Pons (tissue), 1 donor: ENCODE measurements at regions not wholly inside any gene's neighbourhood (a gene's known extent, or its start where the extent isn't known, plus 50 kb on each side); places are given as distances from the start of the nearest gene placed in this dataset.

Experiments used
- DNase-seq: peaks from one replicate; pipeline ENCODE4 v3.0.0-alpha.2; 2016; ENCODE audit warnings: low spot score

DNA sequence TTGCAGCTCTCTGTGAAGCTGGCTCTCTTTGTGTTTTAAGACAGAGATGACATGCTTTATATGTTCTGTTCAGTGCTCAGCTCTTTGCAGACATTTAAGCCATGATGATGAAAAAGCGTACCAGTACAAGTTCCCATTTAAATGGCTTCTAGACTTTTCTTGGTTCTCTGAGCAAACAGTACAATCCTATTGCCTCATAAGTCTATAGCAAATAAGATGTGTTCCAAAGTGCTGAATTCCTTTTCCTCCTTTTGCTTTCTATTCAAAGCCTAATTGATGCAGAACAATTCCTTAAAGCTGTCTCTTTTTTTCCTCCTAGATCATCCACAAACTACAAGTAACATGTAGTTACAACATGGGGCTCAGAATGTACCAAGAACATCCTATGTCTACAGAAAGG lies 168.8 kb upstream of the SPATS2L start:
- DNase-seq, result no peak

DNA sequence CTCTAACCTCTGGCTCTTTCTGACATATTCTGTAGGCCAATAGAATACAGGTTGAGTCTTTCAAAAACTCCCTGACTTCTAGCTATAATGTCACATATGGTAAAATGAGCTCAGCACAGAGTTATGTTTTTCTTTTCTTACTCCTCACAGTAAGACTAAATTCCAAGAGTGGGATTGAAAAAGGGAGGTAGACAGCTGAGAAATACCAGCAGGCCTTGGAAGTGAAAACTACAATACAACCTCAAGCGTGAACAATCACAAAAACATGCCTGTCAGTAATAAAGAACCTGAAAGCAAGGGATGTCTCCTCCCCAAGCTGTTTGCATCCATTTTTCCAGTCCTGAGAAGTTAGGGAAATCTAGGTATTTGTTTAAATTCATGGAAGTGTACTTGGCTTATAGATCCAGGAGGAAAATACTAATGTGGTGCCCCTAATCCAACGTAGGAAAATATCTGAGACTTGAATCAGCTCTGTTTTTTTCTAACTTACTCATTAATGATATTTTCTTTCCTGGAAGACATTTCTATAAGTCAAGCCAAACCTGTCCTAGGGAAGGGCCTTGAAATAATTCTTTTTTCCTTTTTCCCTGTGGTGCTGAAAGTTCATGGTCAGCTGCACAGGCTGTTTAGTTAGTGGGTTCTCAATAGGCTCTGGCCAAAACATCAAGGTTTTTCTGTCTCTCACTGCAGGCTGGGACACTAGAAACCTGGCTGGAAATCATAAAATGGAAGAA lies 167.9 kb upstream of the SPATS2L start:
- no peak for DNase-seq

DNA sequence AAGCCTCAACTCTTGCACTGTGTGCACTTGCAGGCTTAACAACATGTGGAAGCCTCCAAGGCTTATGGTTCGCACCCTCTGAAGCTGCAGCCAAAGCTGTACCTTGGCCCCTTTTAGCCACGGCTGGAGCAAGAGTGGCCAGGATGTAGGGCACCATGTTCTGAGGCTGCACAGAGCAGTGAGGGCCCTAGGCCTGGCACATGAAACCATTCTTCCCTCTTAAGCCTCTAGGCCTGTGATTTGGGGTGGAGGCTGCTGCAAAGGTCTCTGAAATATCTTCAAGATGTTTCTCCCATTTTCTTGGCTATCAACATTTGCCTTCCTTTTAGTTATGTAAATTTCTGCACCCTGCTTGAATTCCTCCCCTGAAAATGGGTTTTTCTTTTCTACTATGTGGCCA lies 161.9 kb upstream of the SPATS2L start:
- no peak for DNase-seq

DNA sequence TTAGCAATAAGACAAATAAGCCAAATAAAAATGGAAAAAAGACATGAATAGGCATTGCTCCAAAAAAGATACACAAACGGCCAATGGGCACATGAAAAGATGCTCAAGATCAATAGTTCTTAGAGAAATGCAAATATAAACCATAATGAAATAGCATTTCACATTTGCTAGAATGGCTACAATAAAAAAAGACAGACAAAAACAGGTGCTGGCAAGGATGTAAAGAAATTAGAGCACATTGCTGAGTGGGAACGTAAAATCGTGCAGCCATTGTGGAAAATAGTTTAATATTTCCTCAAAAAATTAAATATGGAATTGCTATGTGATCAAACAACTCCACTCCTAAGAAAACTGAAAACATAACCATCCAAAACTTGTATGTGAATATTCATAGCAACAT lies 160.0 kb upstream of the SPATS2L start:
- no peak for DNase-seq

DNA sequence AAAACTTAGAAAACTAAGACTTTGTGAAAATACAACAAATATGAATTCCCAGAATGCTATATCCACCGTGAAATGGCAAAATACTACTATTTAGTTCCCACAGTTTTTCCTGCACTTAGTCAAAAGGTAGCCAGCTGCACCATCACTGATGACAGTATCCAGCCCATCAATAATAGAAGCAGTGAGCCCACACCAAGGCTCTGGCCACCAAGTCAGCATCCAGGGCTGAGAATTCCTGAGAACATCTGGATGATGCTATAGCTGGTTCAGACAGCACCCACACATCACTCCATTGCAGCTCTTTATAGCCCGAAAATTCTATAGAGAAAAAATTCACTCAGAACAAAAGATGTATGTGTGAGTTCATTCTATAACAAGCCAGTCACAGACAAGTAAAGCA lies 159.1 kb upstream of the SPATS2L start:
- no peak for DNase-seq

DNA sequence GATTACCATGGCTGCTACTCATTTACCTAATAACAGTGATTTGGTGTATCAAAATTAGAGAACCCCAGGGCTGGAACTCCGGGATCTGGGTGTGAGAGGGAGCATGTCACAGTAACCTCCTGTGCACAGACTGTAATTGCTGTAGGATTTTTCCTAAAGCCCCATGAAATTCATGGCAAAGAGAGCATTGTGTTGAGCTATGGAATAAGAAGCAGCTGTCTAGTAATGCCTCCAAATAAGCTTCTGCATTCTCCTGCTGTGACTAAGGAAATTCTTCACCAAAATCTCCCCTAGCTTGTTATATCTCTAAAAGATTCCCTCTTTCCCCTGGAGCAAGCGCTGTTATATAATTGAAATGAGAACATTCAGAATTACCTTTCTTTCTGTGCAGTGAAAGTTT lies 158.1 kb upstream of the SPATS2L start:
- no peak for DNase-seq

DNA sequence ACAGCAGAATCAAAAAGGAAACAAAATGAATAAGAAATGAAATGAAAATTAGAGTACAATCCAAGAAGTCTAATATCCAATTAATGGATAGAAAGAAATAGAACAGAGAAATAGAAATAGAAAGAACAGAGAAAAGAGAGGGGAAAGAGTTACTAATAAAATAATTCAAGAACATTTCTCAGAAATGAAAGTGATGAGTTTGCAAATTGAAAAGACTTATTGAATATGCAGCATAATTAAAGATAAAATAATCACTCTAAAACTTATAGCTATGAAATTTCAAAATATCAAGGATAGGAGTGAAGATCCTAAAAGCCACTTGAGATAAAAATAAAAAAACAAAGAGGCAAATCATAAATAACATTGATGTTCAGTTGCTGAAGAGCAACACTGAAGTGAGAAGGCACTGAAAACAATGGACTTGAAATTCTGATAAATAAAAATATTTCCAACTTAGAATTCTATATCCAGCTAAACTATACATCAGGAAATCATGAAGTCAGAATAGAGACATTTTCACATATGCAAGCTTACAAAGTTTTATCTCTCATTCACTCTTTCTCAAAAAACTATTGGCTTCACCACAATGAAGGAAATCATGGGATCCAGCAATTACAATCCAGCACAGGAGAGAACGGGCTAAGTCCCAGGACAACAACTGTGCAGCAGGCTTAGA lies 155.9 kb upstream of the SPATS2L start:
- DNase-seq, result no peak

DNA sequence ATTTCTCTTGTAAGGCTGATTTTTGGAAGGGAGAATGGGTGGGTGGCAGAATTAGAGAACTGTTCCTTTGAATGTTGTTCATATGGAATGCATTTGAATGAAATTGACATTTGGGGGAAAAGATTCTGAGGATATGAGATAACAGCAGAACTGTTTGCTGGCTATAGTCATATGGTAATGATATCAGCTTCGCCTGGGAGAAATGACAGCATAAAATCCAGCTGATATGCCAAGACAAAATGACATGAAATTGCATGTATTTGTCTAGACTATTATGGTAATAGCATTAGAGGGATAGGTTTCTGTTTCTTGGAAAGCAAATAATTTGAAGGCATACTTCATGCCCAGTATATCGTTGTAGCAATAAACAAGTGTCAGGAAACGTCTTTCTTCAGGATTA lies 150.8 kb upstream of the SPATS2L start:
- no peak for DNase-seq

DNA sequence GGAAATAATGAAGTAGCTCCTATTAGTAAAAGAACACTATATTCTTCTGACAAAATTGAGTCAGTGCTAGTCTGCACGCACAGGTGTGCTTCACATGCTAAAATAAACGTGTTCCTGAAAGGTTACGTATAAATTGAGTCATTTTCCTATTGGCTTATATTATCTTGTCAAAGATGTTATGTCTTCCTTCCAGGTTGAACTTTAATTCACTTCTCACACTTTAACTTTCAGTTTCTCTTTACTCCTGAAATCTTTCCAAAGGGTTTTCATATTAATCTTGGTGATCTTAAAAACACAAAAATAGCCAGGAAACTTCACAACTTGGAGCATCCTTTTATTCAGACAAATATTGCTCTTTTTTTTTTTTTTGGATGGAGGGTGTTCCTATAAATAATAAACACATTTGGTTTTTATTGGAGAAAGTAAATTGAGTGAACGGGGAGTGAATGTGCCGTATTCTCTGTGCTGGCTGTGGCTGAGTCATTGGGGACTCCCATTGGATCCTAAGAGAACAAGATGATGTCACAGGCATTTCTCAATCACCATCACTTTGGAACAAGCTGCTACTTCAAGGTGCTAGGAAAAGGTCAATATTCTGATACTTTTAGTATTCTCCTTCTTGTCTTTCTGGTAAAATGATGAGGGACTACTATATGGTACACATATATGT lies 150.2 kb upstream of the SPATS2L start:
- no peak for DNase-seq

DNA sequence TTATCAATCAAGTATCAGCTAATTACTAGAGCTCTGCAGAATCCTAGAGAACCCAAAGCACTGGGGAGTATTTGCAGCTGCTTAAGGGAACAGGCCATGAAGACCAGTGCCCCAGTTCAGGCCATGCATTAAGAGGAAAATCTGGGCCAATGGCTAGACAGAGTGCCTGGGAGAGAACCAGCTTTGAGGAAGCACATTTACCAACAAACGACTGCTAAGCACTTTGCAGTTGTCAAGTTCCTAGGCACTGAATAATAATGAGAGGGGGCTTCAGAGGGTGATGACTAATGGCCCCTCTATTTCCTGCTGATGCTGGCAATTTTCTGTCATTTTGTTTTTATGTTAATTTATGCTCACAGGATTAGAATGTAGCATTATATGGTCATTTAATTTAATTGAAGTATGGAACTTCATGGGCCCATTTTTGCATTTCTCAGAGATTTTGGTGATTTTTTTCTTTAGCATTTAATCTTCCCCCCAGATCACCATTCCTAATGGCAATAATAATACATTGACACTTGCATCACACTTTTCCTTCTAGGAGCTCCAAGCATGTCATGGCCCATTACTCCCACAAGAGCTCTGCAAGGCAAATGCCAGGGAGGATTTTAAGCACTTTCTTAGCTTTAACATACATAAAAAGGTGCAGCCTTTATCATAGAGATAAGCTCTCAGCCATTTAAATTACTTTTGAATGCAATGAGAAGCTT lies 147.7 kb upstream of the SPATS2L start:
- DNase-seq, result no peak

DNA sequence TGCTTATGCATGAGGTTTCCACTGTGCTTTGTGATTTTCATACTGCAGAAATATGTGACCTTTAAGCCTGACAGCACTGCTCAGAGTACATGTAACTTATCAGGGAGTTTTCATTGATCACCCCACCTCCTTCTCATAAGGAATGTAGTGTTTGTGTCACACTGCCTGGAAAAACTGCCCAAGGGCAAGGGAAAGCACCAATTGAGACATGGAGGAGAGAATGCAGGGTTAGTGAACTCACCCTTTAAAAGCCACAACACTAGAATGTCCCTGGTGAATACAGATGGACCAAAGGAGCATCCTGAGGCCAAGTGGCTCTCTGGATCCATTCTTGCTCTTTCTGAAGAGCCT lies 147.2 kb upstream of the SPATS2L start:
- no peak for DNase-seq

DNA sequence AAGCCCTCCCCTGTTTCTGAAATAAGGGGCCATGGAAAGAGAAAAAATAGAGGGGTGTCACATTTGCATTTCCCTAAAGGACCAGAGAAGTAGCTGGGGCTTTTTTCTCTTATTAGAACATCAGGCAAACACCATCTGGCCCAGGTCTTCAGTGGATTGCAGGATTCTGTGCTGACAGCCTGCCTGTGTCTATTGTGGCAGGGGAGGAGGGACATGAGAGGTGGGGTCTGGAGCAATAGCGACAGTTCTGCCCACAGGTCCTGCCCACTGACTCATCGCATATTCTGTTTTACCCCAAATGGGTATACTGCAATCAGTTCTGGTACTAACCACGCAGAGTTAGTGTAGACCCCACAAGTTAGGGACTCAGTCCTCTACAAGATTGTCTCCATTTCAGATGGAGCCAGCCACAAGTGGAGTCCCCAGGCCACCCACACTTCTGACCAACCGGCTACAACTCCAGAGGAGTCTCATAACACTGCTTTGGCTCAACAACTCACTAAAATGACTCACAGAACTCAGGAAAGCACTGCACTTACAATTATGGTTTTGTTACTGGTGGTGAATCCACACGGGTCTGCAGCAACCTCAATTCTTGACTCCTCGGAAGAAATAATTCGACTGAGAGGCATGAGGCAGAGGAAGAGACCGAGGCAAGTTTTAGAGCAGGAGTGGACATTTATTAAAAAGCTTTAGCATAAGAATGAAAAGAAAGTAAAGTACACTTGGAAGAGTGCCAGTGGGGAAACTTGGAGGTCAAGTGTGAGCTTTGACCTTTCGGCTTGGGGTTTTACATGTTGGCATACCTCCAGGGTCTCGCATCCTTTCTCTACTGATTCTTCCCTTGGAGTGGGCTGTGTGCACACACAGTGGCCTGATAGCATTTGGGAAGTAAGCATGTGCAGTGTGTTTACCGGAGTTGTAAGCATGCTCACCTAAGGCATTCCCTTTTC lies 146.4 kb upstream of the SPATS2L start:
- DNase-seq, result no peak

DNA sequence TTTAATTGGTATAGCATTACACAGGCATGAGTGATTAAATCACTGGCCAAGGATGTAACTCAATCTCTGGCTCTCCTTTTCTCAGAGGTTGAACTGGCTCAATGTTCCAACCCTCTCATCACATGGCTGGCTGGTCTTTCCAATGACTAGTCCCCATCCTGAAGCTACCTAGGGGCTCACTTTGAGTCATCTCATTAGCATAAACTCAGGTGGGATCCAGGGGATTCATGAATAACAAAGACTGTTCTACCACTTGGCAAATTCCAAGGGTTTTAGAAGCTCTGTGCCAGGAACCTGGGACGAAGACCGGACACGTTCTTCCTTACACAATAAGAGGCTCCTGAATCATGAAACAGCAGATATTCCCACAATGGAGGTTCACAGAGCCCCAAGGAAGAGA lies 145.0 kb upstream of the SPATS2L start:
- no peak for DNase-seq

DNA sequence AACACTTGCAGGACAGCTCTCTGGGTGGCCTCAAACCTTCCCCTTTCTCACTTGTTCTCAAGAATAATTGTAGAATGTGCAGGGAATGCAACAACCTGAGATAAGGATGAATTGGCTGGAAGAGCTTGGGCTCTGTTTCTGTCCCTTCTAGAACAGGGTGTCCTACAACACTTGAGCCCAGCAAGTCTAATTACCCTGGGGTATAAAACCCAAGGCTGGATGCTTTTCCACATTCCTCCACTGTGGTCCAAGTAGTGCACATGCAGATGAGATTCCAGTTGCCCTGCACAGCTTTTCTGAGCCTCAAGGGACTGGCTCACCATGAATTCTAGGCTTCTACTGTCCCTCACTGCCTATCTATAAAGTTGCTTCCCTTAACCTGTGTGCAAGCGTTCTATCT lies 140.8 kb upstream of the SPATS2L start:
- DNase-seq, result no peak

DNA sequence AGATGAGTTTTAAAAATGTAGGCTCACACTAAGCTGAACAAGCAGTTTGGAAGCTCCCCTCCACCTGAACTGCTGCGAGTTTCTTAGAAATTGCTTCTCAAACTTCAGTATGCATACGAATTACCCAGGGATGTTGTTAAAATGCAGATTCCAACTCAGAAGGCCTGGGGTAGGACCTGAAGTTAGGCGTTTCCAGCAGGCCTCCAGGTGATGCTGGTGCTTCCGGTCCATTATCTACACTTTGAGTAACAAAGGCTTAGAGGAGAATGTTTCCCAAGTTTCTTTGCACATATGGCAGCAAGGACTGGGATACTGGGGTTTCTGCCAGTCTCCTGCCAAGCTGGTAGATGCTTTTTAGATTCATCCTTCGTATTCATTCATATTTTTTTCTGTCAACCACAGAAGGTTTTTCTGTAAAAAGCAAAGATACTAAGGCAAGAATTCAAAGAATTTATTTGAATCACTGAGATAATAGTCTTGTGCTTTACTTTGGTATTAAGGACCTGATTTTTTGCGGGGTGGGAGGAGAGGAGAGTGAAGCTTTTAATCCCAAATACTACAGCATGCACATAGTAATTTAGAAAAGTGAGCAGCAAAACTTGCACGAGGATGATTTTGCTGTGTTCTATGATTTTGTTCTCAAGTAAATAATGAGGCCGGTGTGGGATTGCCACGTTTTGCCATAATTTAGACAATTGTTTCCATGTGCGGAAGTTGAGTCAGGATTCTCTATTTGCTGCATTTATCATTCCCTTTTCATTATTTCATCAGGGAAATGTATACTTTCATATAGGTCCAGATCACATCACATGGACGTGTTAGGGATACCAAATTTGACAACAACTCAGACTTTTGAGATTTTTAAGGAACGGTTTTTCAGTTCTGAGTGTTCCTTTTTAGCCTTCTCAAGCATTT lies 137.6 kb upstream of the SPATS2L start:
- DNase-seq, result no peak

DNA sequence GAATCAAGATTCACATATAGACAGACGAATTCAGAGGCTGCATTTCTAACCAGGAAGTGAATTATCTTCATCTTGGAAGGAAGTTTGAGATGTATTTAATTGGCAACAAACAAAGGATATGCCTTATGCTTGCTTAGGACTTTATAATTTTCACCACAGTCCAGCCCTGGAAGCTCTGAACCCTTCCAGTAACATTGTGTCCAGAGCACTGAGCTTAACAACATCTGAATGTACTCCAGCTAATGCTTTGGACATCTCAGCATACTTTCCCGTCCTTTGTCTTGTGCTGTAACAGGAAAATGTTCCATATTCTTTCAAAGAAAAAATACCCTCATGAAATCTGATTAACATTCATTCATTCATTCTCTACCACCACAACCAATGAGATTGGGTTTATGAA lies 136.3 kb upstream of the SPATS2L start:
- DNase-seq, result no peak

DNA sequence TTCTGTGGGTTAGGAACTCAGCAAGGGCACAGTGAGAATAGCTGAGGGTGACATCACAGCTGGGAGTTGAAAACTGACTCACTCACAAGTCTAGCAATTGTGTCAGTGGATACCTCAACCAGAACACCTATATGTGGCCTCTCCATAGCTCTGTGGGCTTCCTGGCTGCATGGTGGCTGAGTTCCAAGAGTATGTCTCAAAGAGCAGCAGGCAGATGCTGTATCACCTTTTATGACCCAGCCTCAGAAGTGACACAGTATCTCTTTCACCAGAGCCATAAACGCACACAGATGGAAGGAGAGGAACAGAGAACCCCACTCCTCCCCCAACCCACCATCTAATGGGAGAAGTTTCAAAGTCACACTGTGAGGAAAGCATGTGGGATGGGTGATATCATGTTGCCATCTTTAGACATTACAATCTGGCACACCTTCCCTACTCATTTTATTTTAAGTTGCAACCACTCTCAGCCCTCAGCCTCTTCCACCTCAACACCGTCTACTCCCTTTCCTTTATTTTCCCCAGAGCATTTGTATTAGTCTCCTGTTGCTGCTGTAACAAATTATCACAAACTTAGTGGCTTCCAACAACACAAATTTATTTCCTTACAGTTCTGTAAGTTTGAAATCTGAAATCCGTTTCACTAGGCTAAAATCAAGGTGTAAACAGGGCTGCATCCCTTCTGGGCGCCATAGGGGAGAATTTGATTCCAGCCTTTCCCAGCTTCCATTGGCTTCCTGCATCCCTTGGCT lies 134.6 kb upstream of the SPATS2L start:
- DNase-seq, result no peak

DNA sequence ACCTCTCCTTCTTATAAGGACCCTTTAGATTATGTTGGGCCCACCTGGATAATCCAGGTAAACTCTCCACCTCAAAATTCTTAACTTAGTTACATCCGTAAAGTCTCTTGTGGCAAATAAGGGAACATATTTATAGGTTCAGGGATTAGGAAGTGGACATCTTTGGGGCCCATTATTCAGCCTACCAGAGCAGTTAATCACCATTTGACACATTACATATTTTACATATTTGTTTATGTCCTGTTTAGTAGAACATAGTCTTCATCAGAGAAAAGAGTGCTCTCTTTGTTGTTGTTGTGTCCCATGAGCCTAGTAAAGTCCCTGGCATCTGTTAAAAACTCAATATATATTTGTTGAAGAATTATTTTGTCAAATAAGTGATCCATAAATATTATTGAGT lies 134.0 kb upstream of the SPATS2L start:
- DNase-seq, result no peak

DNA sequence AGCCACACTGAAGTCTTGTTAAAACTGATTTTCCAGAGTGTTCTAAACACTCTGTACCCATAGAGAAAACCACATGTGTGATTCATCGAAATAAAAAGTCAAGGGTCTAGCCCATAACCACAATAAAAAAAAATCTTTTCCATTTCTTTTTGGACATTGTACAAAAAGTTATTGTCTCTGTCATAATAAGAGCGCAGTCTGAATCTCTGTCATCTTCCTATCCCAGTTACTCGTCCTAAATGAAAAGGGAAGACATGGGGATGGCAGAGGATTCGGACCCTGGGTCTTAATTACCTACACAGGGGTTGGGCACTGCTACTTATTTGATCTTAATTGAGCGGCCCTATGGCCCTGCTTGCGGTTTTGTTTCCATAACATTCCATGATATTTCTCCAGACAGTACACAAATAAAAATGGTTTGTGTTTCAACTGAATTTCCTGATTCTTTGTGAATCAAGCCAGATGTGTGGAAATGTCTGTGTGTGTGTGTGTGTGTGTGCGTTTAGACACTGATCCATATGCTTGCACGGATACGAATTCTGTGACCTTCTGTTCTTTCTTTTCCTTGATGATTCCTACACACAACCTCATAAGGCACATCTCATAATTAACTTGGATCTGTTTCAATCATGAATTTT lies 133.4 kb upstream of the SPATS2L start:
- no peak for DNase-seq
